ENCODE measurements at regions not wholly inside any gene's neighbourhood (a gene's known extent, or its start where the extent isn't known, plus 50 kb on each side); places are given as distances from the start of the nearest gene placed in this dataset.

- DNase-seq, result no peak
Observed at GRCh38 chr18:8538935-8539334, 70.3 kb upstream of the RAB12 start.

- DNase-seq, result no peak
Observed at GRCh38 chr18:8546677-8547076, 62.6 kb upstream of the RAB12 start.

- DNase-seq, result no peak
Observed at GRCh38 chr18:8548186-8548585, 61.1 kb upstream of the RAB12 start.

GRCh38 chr18:8549254-8549757 is 59.9 kb upstream of the RAB12 start:
- no peak for DNase-seq

- DNase-seq, result no peak
Observed at GRCh38 chr18:8552151-8552550, 57.1 kb upstream of the RAB12 start.

- no peak for DNase-seq
Observed at GRCh38 chr18:8554354-8554753, 54.9 kb upstream of the RAB12 start.

- no peak for DNase-seq
Observed at GRCh38 chr18:8556424-8556823, 52.8 kb upstream of the RAB12 start.
